MM.1S (cell line): ENCODE measurements at regions not wholly inside any gene's neighbourhood (a gene's known extent, or its start where the extent isn't known, plus 50 kb on each side); places are given as distances from the start of the nearest gene placed in this dataset.

ENCODE experiments used
- DNase-seq: peaks from one replicate; pipeline ENCODE4 v3.0.0-alpha.2; 2015
- H2AFZ ChIP-seq: fragments of 300-600 bp; sonication (generic); 2 replicates; pipeline ENCODE4 v1.6.0; 2016; ENCODE audit warnings: antibody characterized with exemption, low read length
- H3F3A ChIP-seq: fragments of 300-600 bp; sonication (generic); 2 replicates; pipeline ENCODE4 v1.6.1; 2016; ENCODE audit warnings: mild to moderate bottlenecking, antibody characterized with exemption, low read length, moderate library complexity, mixed read lengths; ENCODE audit not compliant: insufficient read depth
- H3K27ac ChIP-seq: fragments of 300-600 bp; sonication (generic); 2 replicates; pipeline ENCODE4 v1.5.1; 2016; ENCODE audit warnings: mild to moderate bottlenecking, low read length
- H3K27me3 ChIP-seq: fragments of 300-600 bp; sonication (generic); replicated peaks from 2 replicates; pipeline ENCODE4 v1.6.0; 2016; ENCODE audit warnings: low read length; ENCODE audit not compliant: insufficient read depth
- H3K36me3 ChIP-seq: fragments of 300-600 bp; sonication (generic); replicated peaks from 2 replicates; pipeline ENCODE4 v1.6.1; 2016; ENCODE audit warnings: mild to moderate bottlenecking, low read length, mixed read lengths; ENCODE audit not compliant: insufficient read depth
- H3K4me1 ChIP-seq: fragments of 300-600 bp; sonication (generic); 2 replicates; pipeline ENCODE4 v1.6.1; 2016; ENCODE audit warnings: low read length, mixed read lengths
- H3K4me2 ChIP-seq: fragments of 300-600 bp; sonication (generic); 2 replicates; pipeline ENCODE4 v1.6.0; 2016; ENCODE audit warnings: low read depth, low read length
- H3K4me3 ChIP-seq: fragments of 300-600 bp; sonication (generic); 2 replicates; pipeline ENCODE4 v1.5.1; 2016; ENCODE audit warnings: low read length, mixed read lengths
- H3K79me2 ChIP-seq: fragments of 300-600 bp; sonication (generic); 2 replicates; pipeline ENCODE4 v1.6.1; 2016; ENCODE audit warnings: mixed run types, low read length, mixed read lengths
- H3K9ac ChIP-seq: fragments of 300-600 bp; sonication (generic); 2 replicates; pipeline ENCODE4 v1.6.1; 2016; ENCODE audit warnings: low read length, mixed read lengths
- H3K9me2 ChIP-seq: fragments of 300-600 bp; sonication (generic); replicated peaks from 2 replicates; pipeline ENCODE4 v1.6.1; 2016; ENCODE audit warnings: mild to moderate bottlenecking, low read length, mixed read lengths; ENCODE audit not compliant: insufficient read depth
- H3K9me3 ChIP-seq: fragments of 300-600 bp; sonication (generic); replicated peaks from 2 replicates; pipeline ENCODE4 v1.6.1; 2016; ENCODE audit warnings: mild to moderate bottlenecking, low read length, mixed read lengths; ENCODE audit not compliant: insufficient read depth
- H4K20me1 ChIP-seq: fragments of 300-600 bp; sonication (generic); 2 replicates; pipeline ENCODE4 v1.6.1; 2016; ENCODE audit warnings: mild to moderate bottlenecking, low read length, moderate library complexity, mixed read lengths; ENCODE audit not compliant: insufficient read depth
- EZH2 ChIP-seq: fragments of 300-600 bp; sonication (generic); optimal IDR thresholded peaks from 2 replicates; pipeline ENCODE3; 2017; ENCODE audit warnings: low read depth, mild to moderate bottlenecking, antibody characterized with exemption, low read length, mixed read lengths
- EZH2phosphoT487 ChIP-seq: fragments of 300-600 bp; sonication (generic); IDR thresholded peaks from 2 replicates; pipeline ENCODE4 v1.6.1; 2018; ENCODE audit warnings: antibody characterized with exemption, low read length
- TF ChIP-seq, protein P1 (sequence below): fragments of 300-600 bp; sonication (generic); IDR thresholded peaks from 2 replicates; pipeline ENCODE4 v1.5.1; 2016; ENCODE audit warnings: antibody characterized with exemption, low read length, mixed read lengths

DNA sequence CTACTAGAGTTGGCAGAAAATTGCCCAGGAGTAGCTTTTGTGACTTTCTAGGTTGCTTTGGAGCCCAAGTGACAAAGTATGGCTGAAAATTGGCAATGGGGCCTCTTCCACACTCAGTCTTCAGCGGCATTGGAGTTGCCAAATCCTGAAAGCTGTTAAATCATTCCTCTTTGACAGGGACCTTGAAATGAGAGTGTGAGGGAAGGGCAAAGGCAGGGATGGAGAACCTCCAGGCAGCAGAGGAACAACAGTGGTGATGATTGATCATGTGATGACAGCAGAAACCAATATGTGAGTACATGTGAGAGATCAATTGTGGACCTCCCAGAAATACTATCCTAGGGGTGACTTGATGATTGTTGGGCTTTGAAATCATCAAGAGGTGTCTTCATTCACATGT, 393.9 kb downstream of the KIF16B start:
- TF ChIP-seq EZH2, result no peak
- TF ChIP-seq EZH2phosphoT487, result no peak
- TF ChIP-seq, protein P1, sequence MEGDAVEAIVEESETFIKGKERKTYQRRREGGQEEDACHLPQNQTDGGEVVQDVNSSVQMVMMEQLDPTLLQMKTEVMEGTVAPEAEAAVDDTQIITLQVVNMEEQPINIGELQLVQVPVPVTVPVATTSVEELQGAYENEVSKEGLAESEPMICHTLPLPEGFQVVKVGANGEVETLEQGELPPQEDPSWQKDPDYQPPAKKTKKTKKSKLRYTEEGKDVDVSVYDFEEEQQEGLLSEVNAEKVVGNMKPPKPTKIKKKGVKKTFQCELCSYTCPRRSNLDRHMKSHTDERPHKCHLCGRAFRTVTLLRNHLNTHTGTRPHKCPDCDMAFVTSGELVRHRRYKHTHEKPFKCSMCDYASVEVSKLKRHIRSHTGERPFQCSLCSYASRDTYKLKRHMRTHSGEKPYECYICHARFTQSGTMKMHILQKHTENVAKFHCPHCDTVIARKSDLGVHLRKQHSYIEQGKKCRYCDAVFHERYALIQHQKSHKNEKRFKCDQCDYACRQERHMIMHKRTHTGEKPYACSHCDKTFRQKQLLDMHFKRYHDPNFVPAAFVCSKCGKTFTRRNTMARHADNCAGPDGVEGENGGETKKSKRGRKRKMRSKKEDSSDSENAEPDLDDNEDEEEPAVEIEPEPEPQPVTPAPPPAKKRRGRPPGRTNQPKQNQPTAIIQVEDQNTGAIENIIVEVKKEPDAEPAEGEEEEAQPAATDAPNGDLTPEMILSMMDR, result no peak
- Histone ChIP-seq H3K36me3 (no peaks in the 10 kb centered on the region), H3K9me2 (no peaks in the 10 kb centered on the region), H2AFZ (no peak overlapping the region), H3K9me3 (no peaks in the 10 kb centered on the region), H4K20me1 (no peaks in the 10 kb centered on the region), H3K79me2 (no peaks in the 10 kb centered on the region), H3K27ac (no peak overlapping the region), H3K9ac (no peak overlapping the region), H3F3A (no peaks in the 10 kb centered on the region), H3K27me3 (no peaks in the 10 kb centered on the region), H3K4me1 (no peaks in the 10 kb centered on the region), H3K4me3 (no peak overlapping the region), H3K4me2 (no peak overlapping the region)
- no peak for DNase-seq

DNA sequence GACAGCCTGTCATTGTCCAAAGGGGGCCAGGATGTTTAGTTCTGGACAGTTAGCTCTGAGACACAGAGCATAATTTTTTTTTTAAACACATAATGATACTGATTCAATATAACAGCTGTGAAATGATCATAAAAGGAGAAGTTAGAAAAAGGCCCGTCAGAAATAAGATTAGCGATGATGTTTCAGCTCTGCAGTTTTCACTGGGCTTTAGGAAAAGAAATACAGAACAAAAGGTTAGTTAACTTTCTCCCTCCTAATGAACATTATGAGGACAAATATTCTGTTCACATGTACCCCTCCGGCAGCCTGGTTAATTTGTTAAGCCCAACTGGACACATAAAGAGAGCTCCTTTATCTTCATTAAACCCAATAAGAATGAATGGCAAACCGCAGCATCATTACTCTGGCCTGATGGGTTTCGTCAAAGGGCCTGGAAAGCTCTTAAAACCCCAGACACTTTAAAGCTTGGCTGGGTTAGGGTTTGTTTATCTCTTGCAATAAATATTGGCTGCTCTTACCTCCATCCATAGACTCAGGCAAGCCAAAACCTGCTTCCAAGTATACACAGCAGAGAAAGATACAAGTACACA, 394.6 kb downstream of the KIF16B start:
- no peaks in the 10 kb centered on the region for H3K9me2 ChIP-seq
- H3K36me3 ChIP-seq, result no peaks in the 10 kb centered on the region
- H2AFZ ChIP-seq, result no peak overlapping the region
- DNase-seq, result no peak
- no peaks in the 10 kb centered on the region for H3K27me3 ChIP-seq
- H3K4me3 ChIP-seq, result no peak overlapping the region
- no peaks in the 10 kb centered on the region for H4K20me1 ChIP-seq
- no peak overlapping the region for H3K27ac ChIP-seq
- H3F3A ChIP-seq, result no peaks in the 10 kb centered on the region
- no peaks in the 10 kb centered on the region for H3K9me3 ChIP-seq
- TF ChIP-seq, protein P1, result no peak
- no peak for TF ChIP-seq EZH2
- TF ChIP-seq EZH2phosphoT487, result no peak
- no peaks in the 10 kb centered on the region for H3K79me2 ChIP-seq
- no peaks in the 10 kb centered on the region for H3K4me1 ChIP-seq
- no peak overlapping the region for H3K4me2 ChIP-seq
- H3K9ac ChIP-seq, result no peak overlapping the region

DNA sequence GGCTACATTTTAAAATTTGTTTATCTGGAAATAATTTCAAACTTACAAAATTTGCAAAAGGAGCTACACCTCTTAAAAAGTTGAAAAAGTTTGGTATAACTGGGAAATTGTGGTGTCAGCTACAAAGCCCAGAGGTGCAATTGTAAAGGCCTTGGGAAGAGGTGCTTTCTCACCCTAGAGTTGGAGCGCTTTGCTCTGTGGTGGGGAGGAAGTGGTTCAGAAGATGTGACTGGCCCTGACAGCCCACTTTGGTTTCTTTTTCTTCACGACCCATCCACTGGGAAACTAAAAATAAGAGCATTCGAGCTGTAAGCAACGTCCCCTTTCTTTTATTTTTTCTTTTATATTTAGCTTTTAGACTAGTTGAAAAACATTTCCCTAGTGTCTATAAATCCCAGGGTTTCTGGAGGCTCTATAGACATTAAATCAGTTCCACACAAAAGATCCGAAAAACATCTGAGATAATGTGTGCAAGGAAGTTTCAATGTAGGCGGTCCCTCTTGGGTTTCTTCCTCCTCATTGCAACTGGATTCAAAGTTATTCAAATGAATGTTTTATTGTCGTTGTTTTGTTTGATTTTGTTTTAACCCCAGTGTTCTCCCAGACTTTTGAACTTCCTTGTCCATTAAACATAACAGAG, 397.8 kb downstream of the KIF16B start:
- no peaks in the 10 kb centered on the region for H3K27me3 ChIP-seq
- no peaks in the 10 kb centered on the region for H3K79me2 ChIP-seq
- H3F3A ChIP-seq, result no peaks in the 10 kb centered on the region
- H3K9ac ChIP-seq, result no peak overlapping the region
- no peaks in the 10 kb centered on the region for H4K20me1 ChIP-seq
- H3K4me1 ChIP-seq, result no peaks in the 10 kb centered on the region
- no peak overlapping the region for H2AFZ ChIP-seq
- H3K4me2 ChIP-seq, result no peak overlapping the region
- DNase-seq, result peak; percentile 30
- TF ChIP-seq, protein P1, result no peak
- TF ChIP-seq EZH2 (no peak), EZH2phosphoT487 (no peak)
- H3K36me3 ChIP-seq, result no peaks in the 10 kb centered on the region
- H3K9me3 ChIP-seq, result no peaks in the 10 kb centered on the region
- H3K4me3 ChIP-seq, result no peak overlapping the region
- H3K9me2 ChIP-seq, result no peaks in the 10 kb centered on the region
- no peak overlapping the region for H3K27ac ChIP-seq
